ENCODE measurements at regions not wholly inside any gene's neighbourhood (a gene's known extent, or its start where the extent isn't known, plus 50 kb on each side); places are given as distances from the start of the nearest gene placed in this dataset.

GRCh38 chr7:82674268-82674667 is 230.7 kb upstream of the CACNA2D1 start:
- TF ChIP-seq CTCF (IDR thresholded peaks at IDR 0.05): no peak
- H3K9me3 ChIP-seq: no peaks in the 10 kb centered on the region
- no peak overlapping the region for H3K4me3 ChIP-seq
- H3K4me1 ChIP-seq: peaks cover 0 to 10% (median 0%) of the 10 kb centered on the region in 4 donors
- H3K27ac ChIP-seq: no peak overlapping the region
- intact Hi-C loops (cut with DNase I; ENCODE audit: low total_unique reads): no loop called here
- H3K27me3 ChIP-seq: no peaks in the 10 kb centered on the region
- no peaks in the 10 kb centered on the region for H3K36me3 ChIP-seq
- 43 to 80% (median 63%) methylated on average over 1 of the region's 1 CpG for WGBS, 5 donors
- no peak for DNase-seq

- no peak for TF ChIP-seq POLR2A (IDR thresholded peaks at IDR 0.05)
- TF ChIP-seq EP300 (IDR thresholded peaks at IDR 0.05): no peak
- TF ChIP-seq POLR2AphosphoS5 (IDR thresholded peaks at IDR 0.05): no peak
- no peak for TF ChIP-seq CTCF (IDR thresholded peaks at IDR 0.05)
- Histone ChIP-seq H3K27ac (no peak overlapping the region), H3K27me3 (no peaks in the 10 kb centered on the region), H3K36me3 (no peaks in the 10 kb centered on the region), H3K4me1 (no peaks in the 10 kb centered on the region), H3K9me3 (no peaks in the 10 kb centered on the region), H3K4me3 (no peak overlapping the region)
- no peak for DNase-seq
- intact Hi-C loops (cut with DNase I; ENCODE audit: low total_unique reads): no loop called here
- WGBS, 5 donors: 88 to 93% (median 91%) methylated on average over 2 of the region's 2 CpGs
Measured at GRCh38 chr7:82672078-82672477, 228.5 kb upstream of the CACNA2D1 start.

GRCh38 chr7:82669141-82669540 is 225.6 kb upstream of the CACNA2D1 start:
- Histone ChIP-seq H3K36me3 (no peaks in the 10 kb centered on the region), H3K4me1 (no peaks in the 10 kb centered on the region), H3K27ac (no peak overlapping the region), H3K27me3 (no peaks in the 10 kb centered on the region), H3K4me3 (no peak overlapping the region), H3K9me3 (no peaks in the 10 kb centered on the region)
- TF ChIP-seq CTCF (IDR thresholded peaks at IDR 0.05) (no peak), POLR2AphosphoS5 (IDR thresholded peaks at IDR 0.05) (no peak), POLR2A (IDR thresholded peaks at IDR 0.05) (no peak), EP300 (IDR thresholded peaks at IDR 0.05) (no peak)
- no peak for DNase-seq
- intact Hi-C loops (cut with DNase I; ENCODE audit: low total_unique reads): no loop called here
- WGBS, 5 donors: 88 to 100% (median 94%) methylated on average over 1 of the region's 1 CpG

- intact Hi-C loops (cut with DNase I; ENCODE audit: low total_unique reads): no loop called here
- Histone ChIP-seq H3K27me3 (no peaks in the 10 kb centered on the region), H3K36me3 (no peaks in the 10 kb centered on the region), H3K27ac (no peak overlapping the region), H3K4me3 (no peak overlapping the region), H3K9me3 (no peaks in the 10 kb centered on the region), H3K4me1 (no peaks in the 10 kb centered on the region)
- 65 to 74% (median 71%) methylated on average over 2 of the region's 2 CpGs for WGBS, 5 donors
- no peak for TF ChIP-seq POLR2A (IDR thresholded peaks at IDR 0.05)
- no peak for TF ChIP-seq EP300 (IDR thresholded peaks at IDR 0.05)
- TF ChIP-seq CTCF (IDR thresholded peaks at IDR 0.05): no peak
- DNase-seq: no peak
Measured at GRCh38 chr7:82668676-82669075, 225.1 kb upstream of the CACNA2D1 start.

Measured in stomach (tissue), 8 donors.